WTC11 (cell line): ENCODE measurements at regions not wholly inside any gene's neighbourhood (a gene's known extent, or its start where the extent isn't known, plus 50 kb on each side); places are given as distances from the start of the nearest gene placed in this dataset.

Experiments used
- ATAC-seq: fragments of 200-7000 bp; cut with Tn5 transposase; 2 replicates; pipeline ENCODE4 v1.10.0; 2021; ENCODE audit warnings: mild to moderate bottlenecking, moderate library complexity
- CTCF ChIA-PET: fragments of 300-600 bp; sonication (Branson Sonifier 250); formaldehyde crosslinking; loops from one replicate; lab custom pipeline; 2021; ENCODE audit warnings: antibody characterized with exemption; lab: Charles Lee
- POLR2A ChIA-PET: fragments of 350-600 bp; sonication (Branson Sonifier 250); formaldehyde crosslinking; loops from one replicate; lab custom pipeline; 2021; ENCODE audit warnings: antibody characterized with exemption; lab: Charles Lee
- DNase-seq: peaks from one replicate; pipeline ENCODE4 v3.0.0; 2021; ENCODE audit warnings: low spot score
- H3K27ac Mint-ChIP-seq: 2 replicates; pipeline ENCODE4 v1.8.0; 2021; ENCODE audit warnings: mixed read lengths
- H3K27me3 Mint-ChIP-seq: 2 replicates; pipeline ENCODE4 v1.8.0; 2021; ENCODE audit warnings: low read depth, mild to moderate bottlenecking, moderate library complexity, mixed read lengths
- H3K36me3 Mint-ChIP-seq: 2 replicates; pipeline ENCODE4 v1.8.0; 2021; ENCODE audit warnings: mixed read lengths
- H3K4me1 Mint-ChIP-seq: 2 replicates; pipeline ENCODE4 v1.8.0; 2022; ENCODE audit warnings: mixed read lengths
- H3K4me3 Mint-ChIP-seq: 2 replicates; pipeline ENCODE4 v1.8.0; 2021; ENCODE audit warnings: mild to moderate bottlenecking, moderate library complexity, mixed read lengths
- H3K9me3 Mint-ChIP-seq: 2 replicates; pipeline ENCODE4 v1.8.0; 2021; ENCODE audit warnings: mixed read lengths
- ELF4 ChIP-seq: sonication (generic); formaldehyde crosslinking; IDR thresholded peaks from 2 replicates; pipeline ENCODE4 v1.8.1; 2022; ENCODE audit warnings: low read depth, mild to moderate bottlenecking, moderate library complexity, missing genetic modification reagents
- EMX1 ChIP-seq: fragments of 250-450 bp; sonication (Bioruptor Pico); IDR thresholded peaks from 2 replicates; pipeline ENCODE4 v1.8.0; 2021; ENCODE audit warnings: mild to moderate bottlenecking
- ETV6 ChIP-seq: sonication (generic); formaldehyde crosslinking; IDR thresholded peaks from 2 replicates; pipeline ENCODE4 v1.8.1; 2022; ENCODE audit warnings: mild to moderate bottlenecking, missing genetic modification reagents
- FOXJ3 ChIP-seq: sonication (generic); formaldehyde crosslinking; IDR thresholded peaks from 2 replicates; pipeline ENCODE4 v1.9.0; 2021; ENCODE audit warnings: missing genetic modification reagents, mild to moderate bottlenecking, borderline replicate concordance
- FOXK1 ChIP-seq: sonication (generic); formaldehyde crosslinking; IDR thresholded peaks from 2 replicates; pipeline ENCODE4 v1.8.0; 2022; ENCODE audit warnings: mild to moderate bottlenecking, moderate library complexity, missing genetic modification reagents
- GABPB1 ChIP-seq: sonication (generic); formaldehyde crosslinking; IDR thresholded peaks from 2 replicates; pipeline ENCODE4 v1.8.1; 2023; ENCODE audit warnings: mild to moderate bottlenecking, missing genetic modification reagents
- GTF2I ChIP-seq: fragments of 250-450 bp; sonication (Bioruptor Pico); conservative IDR thresholded peaks from 2 replicates; pipeline ENCODE4 v1.4.0; 2021; ENCODE audit warnings: mild to moderate bottlenecking
- HMGA2 ChIP-seq: fragments of 250-450 bp; sonication (Bioruptor Pico); IDR thresholded peaks from 2 replicates; pipeline ENCODE4 v1.4.0; 2021; ENCODE audit warnings: mild to moderate bottlenecking, moderate library complexity
- JAZF1 ChIP-seq: fragments of 250-450 bp; sonication (Bioruptor Pico); IDR thresholded peaks from 2 replicates; pipeline ENCODE4 v1.9.0; 2021; ENCODE audit warnings: moderate library complexity, mild to moderate bottlenecking, inconsistent platforms
- JUN ChIP-seq: sonication (generic); formaldehyde crosslinking; IDR thresholded peaks from 2 replicates; pipeline ENCODE4 v1.8.0; 2023; ENCODE audit warnings: mild to moderate bottlenecking, missing genetic modification reagents
- KAT7 ChIP-seq: sonication (generic); formaldehyde crosslinking; IDR thresholded peaks from 2 replicates; pipeline ENCODE4 v1.8.1; 2023; ENCODE audit warnings: missing genetic modification reagents, mild to moderate bottlenecking, borderline replicate concordance
- MXD4 ChIP-seq: fragments of 250-450 bp; sonication (Bioruptor Pico); IDR thresholded peaks from 2 replicates; pipeline ENCODE4 v1.8.0; 2021; ENCODE audit warnings: mild to moderate bottlenecking, moderate library complexity, borderline replicate concordance
- MYBL2 ChIP-seq: sonication (generic); formaldehyde crosslinking; IDR thresholded peaks from 2 replicates; pipeline ENCODE4 v1.8.1; 2023; ENCODE audit warnings: mild to moderate bottlenecking, moderate library complexity, missing genetic modification reagents
- NR3C1 ChIP-seq: sonication (generic); formaldehyde crosslinking; conservative IDR thresholded peaks from 2 replicates; pipeline ENCODE4 v1.8.1; 2023; ENCODE audit warnings: low read depth, mild to moderate bottlenecking, missing genetic modification reagents
- TEAD4 ChIP-seq: sonication (generic); formaldehyde crosslinking; IDR thresholded peaks from 2 replicates; pipeline ENCODE4 v1.8.0; 2022; ENCODE audit warnings: mild to moderate bottlenecking, missing genetic modification reagents
- TP53 ChIP-seq: sonication (generic); formaldehyde crosslinking; IDR thresholded peaks from 2 replicates; pipeline ENCODE4 v1.8.1; 2023; ENCODE audit warnings: mild to moderate bottlenecking, missing genetic modification reagents
- ZNF219 ChIP-seq: sonication (generic); formaldehyde crosslinking; IDR thresholded peaks from 2 replicates; pipeline ENCODE4 v1.8.0; 2023; ENCODE audit warnings: missing genetic modification reagents, mild to moderate bottlenecking, borderline replicate concordance
- ZNF396 ChIP-seq: fragments of 250-450 bp; sonication (Bioruptor Pico); IDR thresholded peaks from 2 replicates; pipeline ENCODE4 v1.8.0; 2021; ENCODE audit warnings: mild to moderate bottlenecking, moderate library complexity, borderline replicate concordance
- ZNF423 ChIP-seq: fragments of 250-450 bp; sonication (Bioruptor Pico); IDR thresholded peaks from 2 replicates; pipeline ENCODE4 v2.1.2; 2022; ENCODE audit warnings: mild to moderate bottlenecking, moderate library complexity
- TF ChIP-seq, protein P1 (sequence below): sonication (generic); formaldehyde crosslinking; conservative IDR thresholded peaks from 2 replicates; pipeline ENCODE4 v1.8.1; 2022; ENCODE audit warnings: mild to moderate bottlenecking, missing genetic modification reagents
- TF ChIP-seq, protein P2 (sequence below): sonication (generic); formaldehyde crosslinking; IDR thresholded peaks from 2 replicates; pipeline ENCODE4 v1.8.1; 2023; ENCODE audit warnings: mild to moderate bottlenecking, missing genetic modification reagents
- TF ChIP-seq, protein P3 (sequence below): sonication (generic); formaldehyde crosslinking; IDR thresholded peaks from 2 replicates; pipeline ENCODE4 v1.8.1; 2023; ENCODE audit warnings: mild to moderate bottlenecking, missing genetic modification reagents
- TF ChIP-seq, protein P4 (sequence below): sonication (generic); formaldehyde crosslinking; IDR thresholded peaks from 2 replicates; pipeline ENCODE4 v1.8.0; 2022; ENCODE audit warnings: mild to moderate bottlenecking, missing genetic modification reagents
- TF ChIP-seq, protein P5 (sequence below): sonication (generic); formaldehyde crosslinking; IDR thresholded peaks from 2 replicates; pipeline ENCODE4 v1.8.1; 2022; ENCODE audit warnings: low read depth, mild to moderate bottlenecking, moderate library complexity, missing genetic modification reagents, borderline replicate concordance
- TF ChIP-seq, protein P6 (sequence below): sonication (generic); formaldehyde crosslinking; IDR thresholded peaks from 2 replicates; pipeline ENCODE4 v1.8.0; 2022; ENCODE audit warnings: mild to moderate bottlenecking, missing genetic modification reagents

DNA sequence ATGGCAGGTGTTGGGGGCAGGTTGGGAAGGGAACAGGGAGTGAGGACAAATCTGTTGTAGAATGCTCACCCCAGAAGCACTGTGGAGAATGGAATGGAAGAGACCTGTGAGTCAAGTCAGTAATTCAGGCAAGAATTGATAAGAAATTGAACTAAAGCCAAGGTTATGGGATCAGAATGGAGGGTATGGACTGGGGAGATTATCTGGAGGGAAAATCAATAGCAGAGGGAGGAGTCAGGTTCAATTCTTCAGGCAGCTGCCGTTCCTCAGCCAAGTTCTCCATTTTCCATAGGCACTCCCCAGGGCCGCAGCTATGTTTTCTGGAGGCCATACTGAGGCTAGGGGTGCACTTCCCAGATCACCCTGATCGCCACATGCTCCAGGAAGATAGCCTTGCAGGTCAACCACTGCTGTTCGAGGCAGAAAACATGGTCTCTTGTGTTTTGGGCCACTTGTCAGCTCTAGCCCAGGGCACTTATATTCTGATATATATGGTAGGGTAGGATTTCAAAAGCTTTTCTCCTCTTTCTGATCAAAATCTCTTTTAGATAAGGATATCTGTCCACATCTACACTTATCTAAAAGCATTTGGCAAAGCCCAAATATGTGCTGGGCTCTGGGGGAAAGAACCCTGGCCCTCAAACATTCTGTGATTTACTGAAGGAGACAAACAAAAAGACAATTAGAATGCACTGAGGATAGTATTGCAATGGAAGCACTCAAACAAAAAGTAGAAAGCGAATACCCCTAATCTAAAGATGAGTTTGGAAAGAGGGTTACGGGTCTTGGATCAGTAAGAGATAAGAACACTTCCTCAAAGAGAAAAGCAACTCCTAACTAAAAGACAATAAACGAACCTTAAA, 92.3 kb downstream of the TMEM212 start (continued):
- TF ChIP-seq EMX1 (CRISPR knock-in tag) (no peak), KAT7 (CRISPR knock-in tag) (no peak), GTF2I (CRISPR knock-in tag) (no peak), JAZF1 (CRISPR knock-in tag) (no peak), MYBL2 (CRISPR knock-in tag) (no peak), ELF4 (CRISPR knock-in tag) (no peak), ZNF396 (no peak), ZNF219 (CRISPR knock-in tag) (no peak)
- TF ChIP-seq, protein P1, sequence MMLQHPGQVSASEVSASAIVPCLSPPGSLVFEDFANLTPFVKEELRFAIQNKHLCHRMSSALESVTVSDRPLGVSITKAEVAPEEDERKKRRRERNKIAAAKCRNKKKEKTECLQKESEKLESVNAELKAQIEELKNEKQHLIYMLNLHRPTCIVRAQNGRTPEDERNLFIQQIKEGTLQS (CRISPR knock-in tag) = no peak
- TF ChIP-seq, protein P2, sequence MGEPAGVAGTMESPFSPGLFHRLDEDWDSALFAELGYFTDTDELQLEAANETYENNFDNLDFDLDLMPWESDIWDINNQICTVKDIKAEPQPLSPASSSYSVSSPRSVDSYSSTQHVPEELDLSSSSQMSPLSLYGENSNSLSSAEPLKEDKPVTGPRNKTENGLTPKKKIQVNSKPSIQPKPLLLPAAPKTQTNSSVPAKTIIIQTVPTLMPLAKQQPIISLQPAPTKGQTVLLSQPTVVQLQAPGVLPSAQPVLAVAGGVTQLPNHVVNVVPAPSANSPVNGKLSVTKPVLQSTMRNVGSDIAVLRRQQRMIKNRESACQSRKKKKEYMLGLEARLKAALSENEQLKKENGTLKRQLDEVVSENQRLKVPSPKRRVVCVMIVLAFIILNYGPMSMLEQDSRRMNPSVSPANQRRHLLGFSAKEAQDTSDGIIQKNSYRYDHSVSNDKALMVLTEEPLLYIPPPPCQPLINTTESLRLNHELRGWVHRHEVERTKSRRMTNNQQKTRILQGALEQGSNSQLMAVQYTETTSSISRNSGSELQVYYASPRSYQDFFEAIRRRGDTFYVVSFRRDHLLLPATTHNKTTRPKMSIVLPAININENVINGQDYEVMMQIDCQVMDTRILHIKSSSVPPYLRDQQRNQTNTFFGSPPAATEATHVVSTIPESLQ (CRISPR knock-in tag) = no peak

DNA sequence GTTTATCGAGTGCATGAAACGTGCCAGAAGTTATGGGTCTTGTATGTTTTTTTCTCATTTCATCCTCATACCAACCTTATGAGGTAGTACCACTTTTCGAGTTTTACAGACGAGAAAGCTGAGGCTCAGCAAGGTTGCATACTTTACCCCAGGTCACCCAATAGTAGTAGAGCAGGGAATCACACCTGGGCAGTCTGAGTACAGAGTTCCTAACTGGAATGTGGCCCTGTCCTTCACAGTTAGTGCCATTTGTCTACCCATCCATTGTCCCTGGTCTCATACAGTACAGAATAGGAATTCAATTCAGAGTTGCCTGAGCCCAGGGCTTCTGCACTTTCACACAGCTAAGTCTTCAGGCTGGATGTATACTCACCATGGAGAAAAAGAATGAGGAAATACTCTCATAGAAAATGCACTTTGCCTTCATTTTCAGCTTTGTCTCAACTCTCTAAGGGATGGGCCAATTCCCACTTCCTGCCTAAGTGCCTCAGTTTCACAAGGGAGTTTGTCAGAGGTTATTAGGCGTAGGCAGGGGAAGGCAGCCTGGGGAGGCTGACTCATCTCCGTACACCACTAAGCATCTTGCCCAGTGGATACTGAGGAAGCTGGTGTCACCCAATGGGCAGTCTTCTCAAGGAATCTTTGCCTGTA, 93.2 kb downstream of the TMEM212 start:
- no peak for TF ChIP-seq ZNF423 (CRISPR knock-in tag)
- TF ChIP-seq, protein P3, sequence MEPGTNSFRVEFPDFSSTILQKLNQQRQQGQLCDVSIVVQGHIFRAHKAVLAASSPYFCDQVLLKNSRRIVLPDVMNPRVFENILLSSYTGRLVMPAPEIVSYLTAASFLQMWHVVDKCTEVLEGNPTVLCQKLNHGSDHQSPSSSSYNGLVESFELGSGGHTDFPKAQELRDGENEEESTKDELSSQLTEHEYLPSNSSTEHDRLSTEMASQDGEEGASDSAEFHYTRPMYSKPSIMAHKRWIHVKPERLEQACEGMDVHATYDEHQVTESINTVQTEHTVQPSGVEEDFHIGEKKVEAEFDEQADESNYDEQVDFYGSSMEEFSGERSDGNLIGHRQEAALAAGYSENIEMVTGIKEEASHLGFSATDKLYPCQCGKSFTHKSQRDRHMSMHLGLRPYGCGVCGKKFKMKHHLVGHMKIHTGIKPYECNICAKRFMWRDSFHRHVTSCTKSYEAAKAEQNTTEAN (CRISPR knock-in tag) = no peak
- no peak for ATAC-seq
- Mint-ChIP-seq H3K36me3 (no peaks in the 10 kb centered on the region), H3K9me3 (peaks cover 6% of the 10 kb centered on the region; the same call in 1 of the 2 replicates), H3K4me1 (peaks cover 28% of the 10 kb centered on the region), H3K27me3 (no peaks in the 10 kb centered on the region), H3K4me3 (no peak overlapping the region), H3K27ac (no peak overlapping the region)
- DNase-seq = no peak
- ChIA-PET POLR2A (no interaction called here), CTCF (interaction anchor here (1.0 kb wide), 1 partner anchor 103 kb away, joined by 4 read pairs; the partner anchor contains the start of gene FNDC3B)

DNA sequence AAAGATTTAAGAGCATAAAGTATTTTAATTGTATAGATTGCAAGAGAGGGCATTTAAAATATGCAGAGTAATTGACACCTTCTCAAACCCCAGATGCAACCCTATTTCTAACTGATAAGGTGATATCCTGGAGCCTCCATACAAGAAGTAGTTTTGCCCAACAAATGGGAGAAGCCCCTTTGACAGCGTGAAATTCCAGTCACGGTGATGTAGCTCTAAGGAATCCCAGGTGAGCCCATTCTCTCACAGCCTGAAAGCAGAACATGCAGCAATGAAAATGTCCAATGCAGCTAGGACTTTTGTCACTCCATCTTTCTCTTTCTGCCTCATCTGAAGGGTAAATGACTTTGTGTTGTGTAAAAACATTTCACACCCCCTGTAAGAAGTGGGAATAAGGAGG, 96.4 kb downstream of the TMEM212 start:
- TF ChIP-seq TP53 (CRISPR knock-in tag) (no peak), HMGA2 (CRISPR knock-in tag) (no peak), FOXJ3 (no peak), GABPB1 (CRISPR knock-in tag) (no peak), MXD4 (CRISPR knock-in tag) (no peak), ETV6 (no peak), FOXK1 (no peak), NR3C1 (CRISPR knock-in tag) (no peak), TEAD4 (CRISPR knock-in tag) (no peak), JUN (CRISPR knock-in tag) (no peak)
- TF ChIP-seq, protein P4, sequence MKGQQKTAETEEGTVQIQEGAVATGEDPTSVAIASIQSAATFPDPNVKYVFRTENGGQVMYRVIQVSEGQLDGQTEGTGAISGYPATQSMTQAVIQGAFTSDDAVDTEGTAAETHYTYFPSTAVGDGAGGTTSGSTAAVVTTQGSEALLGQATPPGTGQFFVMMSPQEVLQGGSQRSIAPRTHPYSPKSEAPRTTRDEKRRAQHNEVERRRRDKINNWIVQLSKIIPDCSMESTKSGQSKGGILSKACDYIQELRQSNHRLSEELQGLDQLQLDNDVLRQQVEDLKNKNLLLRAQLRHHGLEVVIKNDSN (CRISPR knock-in tag) = no peak
- TF ChIP-seq, protein P5, sequence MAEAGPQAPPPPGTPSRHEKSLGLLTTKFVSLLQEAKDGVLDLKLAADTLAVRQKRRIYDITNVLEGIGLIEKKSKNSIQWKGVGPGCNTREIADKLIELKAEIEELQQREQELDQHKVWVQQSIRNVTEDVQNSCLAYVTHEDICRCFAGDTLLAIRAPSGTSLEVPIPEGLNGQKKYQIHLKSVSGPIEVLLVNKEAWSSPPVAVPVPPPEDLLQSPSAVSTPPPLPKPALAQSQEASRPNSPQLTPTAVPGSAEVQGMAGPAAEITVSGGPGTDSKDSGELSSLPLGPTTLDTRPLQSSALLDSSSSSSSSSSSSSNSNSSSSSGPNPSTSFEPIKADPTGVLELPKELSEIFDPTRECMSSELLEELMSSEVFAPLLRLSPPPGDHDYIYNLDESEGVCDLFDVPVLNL = no peak
- TF ChIP-seq, protein P6, sequence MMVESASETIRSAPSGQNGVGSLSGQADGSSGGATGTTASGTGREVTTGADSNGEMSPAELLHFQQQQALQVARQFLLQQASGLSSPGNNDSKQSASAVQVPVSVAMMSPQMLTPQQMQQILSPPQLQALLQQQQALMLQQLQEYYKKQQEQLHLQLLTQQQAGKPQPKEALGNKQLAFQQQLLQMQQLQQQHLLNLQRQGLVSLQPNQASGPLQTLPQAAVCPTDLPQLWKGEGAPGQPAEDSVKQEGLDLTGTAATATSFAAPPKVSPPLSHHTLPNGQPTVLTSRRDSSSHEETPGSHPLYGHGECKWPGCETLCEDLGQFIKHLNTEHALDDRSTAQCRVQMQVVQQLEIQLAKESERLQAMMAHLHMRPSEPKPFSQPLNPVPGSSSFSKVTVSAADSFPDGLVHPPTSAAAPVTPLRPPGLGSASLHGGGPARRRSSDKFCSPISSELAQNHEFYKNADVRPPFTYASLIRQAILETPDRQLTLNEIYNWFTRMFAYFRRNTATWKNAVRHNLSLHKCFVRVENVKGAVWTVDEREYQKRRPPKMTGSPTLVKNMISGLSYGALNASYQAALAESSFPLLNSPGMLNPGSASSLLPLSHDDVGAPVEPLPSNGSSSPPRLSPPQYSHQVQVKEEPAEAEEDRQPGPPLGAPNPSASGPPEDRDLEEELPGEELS (CRISPR knock-in tag) = no peak
- peaks cover 30% of the 10 kb centered on the region for H3K4me1 Mint-ChIP-seq
- peaks cover 6% of the 10 kb centered on the region; the same call in 1 of the 2 replicates for H3K9me3 Mint-ChIP-seq
- no peaks in the 10 kb centered on the region for H3K27me3 Mint-ChIP-seq
- no peaks in the 10 kb centered on the region for H3K36me3 Mint-ChIP-seq
- ChIA-PET POLR2A (no interaction called here), CTCF (no interaction called here)
- ATAC-seq (no peak), DNase-seq (no peak)
- no peak overlapping the region for H3K27ac Mint-ChIP-seq
- H3K4me3 Mint-ChIP-seq = no peak overlapping the region
